DMS79 (cell line): ENCODE measurements at regions not wholly inside any gene's neighbourhood (a gene's known extent, or its start where the extent isn't known, plus 50 kb on each side); places are given as distances from the start of the nearest gene placed in this dataset.
A peak's percentile ranks its signal among the peaks of the same experiment; 100 is the strongest.

Source experiments
- DNase-seq: peaks from one replicate; lab custom pipeline; 2025; lab: John Stamatoyannopoulos, UW

- DNase-seq, result no peak
Measured at GRCh38 chr15:39211108-39211979, 369.5 kb upstream of the THBS1 start.

- no peak for DNase-seq
Measured at GRCh38 chr15:39213385-39213840, 367.5 kb upstream of the THBS1 start.

- DNase-seq, result no peak
Measured at GRCh38 chr15:39215015-39215414, 365.9 kb upstream of the THBS1 start.

- no peak for DNase-seq
Measured at GRCh38 chr15:39216816-39217215, 364.1 kb upstream of the THBS1 start.

- DNase-seq, result no peak
Measured at GRCh38 chr15:39219608-39220007, 361.3 kb upstream of the THBS1 start.

- DNase-seq, result no peak
Measured at GRCh38 chr15:39226169-39226937, 354.5 kb upstream of the THBS1 start.

- DNase-seq, result no peak
Measured at GRCh38 chr15:39227001-39227400, 353.9 kb upstream of the THBS1 start.

GRCh38 chr15:39228889-39229288 is 352.0 kb upstream of the THBS1 start:
- no peak for DNase-seq

GRCh38 chr15:39230205-39230907 is 350.5 kb upstream of the THBS1 start:
- no peak for DNase-seq

- DNase-seq, result no peak
Measured at GRCh38 chr15:39230908-39231285, 350.0 kb upstream of the THBS1 start.

- no peak for DNase-seq
Measured at GRCh38 chr15:39232512-39232911, 348.4 kb upstream of the THBS1 start.

GRCh38 chr15:39235084-39235795 is 345.6 kb upstream of the THBS1 start:
- no peak for DNase-seq

- DNase-seq, result no peak
Measured at GRCh38 chr15:39236375-39236774, 344.5 kb upstream of the THBS1 start.

- DNase-seq, result no peak
Measured at GRCh38 chr15:39238443-39238842, 342.4 kb upstream of the THBS1 start.

GRCh38 chr15:39239562-39239961 is 341.3 kb upstream of the THBS1 start:
- DNase-seq, result no peak

- DNase-seq, result no peak
Measured at GRCh38 chr15:39242345-39242744, 338.5 kb upstream of the THBS1 start.

GRCh38 chr15:39243396-39243795 is 337.5 kb upstream of the THBS1 start:
- DNase-seq, result no peak

- no peak for DNase-seq
Measured at GRCh38 chr15:39244776-39245175, 336.1 kb upstream of the THBS1 start.

- no peak for DNase-seq
Measured at GRCh38 chr15:39246523-39246922, 334.4 kb upstream of the THBS1 start.

- no peak for DNase-seq
Measured at GRCh38 chr15:39247574-39247973, 333.3 kb upstream of the THBS1 start.

GRCh38 chr15:39248204-39248603 is 332.7 kb upstream of the THBS1 start:
- peak; percentile 4 for DNase-seq

- DNase-seq, result no peak
Measured at GRCh38 chr15:39250001-39250400, 330.9 kb upstream of the THBS1 start.
